Parathyroid adenoma (tissue), 2 donors: ENCODE measurements at regions not wholly inside any gene's neighbourhood (a gene's known extent, or its start where the extent isn't known, plus 50 kb on each side); places are given as distances from the start of the nearest gene placed in this dataset.

Experiments
- H2AFZ ChIP-seq: fragments of 300-600 bp; sonication (generic); one replicate; pipeline ENCODE4 v1.7.0; 2017; ENCODE audit warnings: antibody characterized with exemption, mild to moderate bottlenecking
- H3K27ac ChIP-seq: fragments of 300-600 bp; sonication (generic); one replicate; pipeline ENCODE4 v1.7.0; 2017
- H3K27me3 ChIP-seq: fragments of 300-600 bp; sonication (generic); one replicate; pipeline ENCODE4 v1.7.0; 2017; ENCODE audit warnings: low read length; ENCODE audit not compliant: control insufficient read depth, insufficient read depth
- H3K36me3 ChIP-seq: fragments of 300-600 bp; sonication (generic); one replicate; pipeline ENCODE4 v1.7.0; 2017; ENCODE audit warnings: low read length; ENCODE audit not compliant: control insufficient read depth, insufficient read depth
- H3K4me1 ChIP-seq: fragments of 300-600 bp; sonication (generic); one replicate; pipeline ENCODE4 v1.7.0; 2017; ENCODE audit warnings: control low read depth
- H3K4me2 ChIP-seq: fragments of 300-600 bp; sonication (generic); one replicate; pipeline ENCODE4 v1.7.0; 2017; ENCODE audit warnings: low read length
- H3K4me3 ChIP-seq: fragments of 300-600 bp; sonication (generic); one replicate; pipeline ENCODE4 v1.7.0; 2017; ENCODE audit warnings: low read depth, low read length
- H3K79me2 ChIP-seq: fragments of 300-600 bp; sonication (generic); one replicate; pipeline ENCODE4 v1.7.0; 2017; ENCODE audit warnings: control low read depth
- H3K9ac ChIP-seq: fragments of 300-600 bp; sonication (generic); one replicate; pipeline ENCODE4 v1.7.0; 2017; ENCODE audit warnings: mild to moderate bottlenecking
- H3K9me3 ChIP-seq: fragments of 300-600 bp; sonication (generic); one replicate; pipeline ENCODE4 v1.7.0; 2017; ENCODE audit warnings: low read length; ENCODE audit not compliant: control insufficient read depth
- TF ChIP-seq, protein P1 (sequence below): fragments of 300-600 bp; sonication (generic); IDR thresholded peaks from one replicate; pipeline ENCODE4 v1.7.0; 2017; ENCODE audit warnings: antibody characterized with exemption, mild to moderate bottlenecking
- donor health status: primary hyperparathyroidism.

DNA sequence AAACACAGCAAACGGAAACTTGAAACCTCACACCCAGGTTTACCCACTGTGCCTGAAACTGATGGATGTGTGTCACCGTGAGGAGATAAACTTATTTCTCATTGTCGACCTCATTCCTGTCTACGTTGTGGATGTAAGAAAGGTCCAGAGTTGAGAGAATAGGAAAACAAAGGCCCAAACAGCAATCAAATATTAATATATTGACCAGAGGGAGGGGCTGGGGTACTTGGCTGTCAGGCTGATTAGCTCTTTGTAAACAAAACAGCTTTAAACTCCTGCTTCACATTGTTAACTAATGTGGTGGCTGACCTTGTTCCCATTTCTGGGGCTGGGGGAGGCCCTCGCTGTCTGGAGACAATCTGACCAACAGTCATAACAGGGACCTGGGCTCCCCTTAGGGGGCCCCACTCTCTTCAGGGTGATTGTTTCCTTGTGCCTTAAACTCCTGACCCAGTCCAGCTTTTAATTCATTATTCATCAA lies 937.6 kb downstream of the MCTP2 start:
- H3K9ac ChIP-seq, result no peak overlapping the region
- H3K36me3 ChIP-seq, result no peaks in the 10 kb centered on the region
- TF ChIP-seq, protein P1, sequence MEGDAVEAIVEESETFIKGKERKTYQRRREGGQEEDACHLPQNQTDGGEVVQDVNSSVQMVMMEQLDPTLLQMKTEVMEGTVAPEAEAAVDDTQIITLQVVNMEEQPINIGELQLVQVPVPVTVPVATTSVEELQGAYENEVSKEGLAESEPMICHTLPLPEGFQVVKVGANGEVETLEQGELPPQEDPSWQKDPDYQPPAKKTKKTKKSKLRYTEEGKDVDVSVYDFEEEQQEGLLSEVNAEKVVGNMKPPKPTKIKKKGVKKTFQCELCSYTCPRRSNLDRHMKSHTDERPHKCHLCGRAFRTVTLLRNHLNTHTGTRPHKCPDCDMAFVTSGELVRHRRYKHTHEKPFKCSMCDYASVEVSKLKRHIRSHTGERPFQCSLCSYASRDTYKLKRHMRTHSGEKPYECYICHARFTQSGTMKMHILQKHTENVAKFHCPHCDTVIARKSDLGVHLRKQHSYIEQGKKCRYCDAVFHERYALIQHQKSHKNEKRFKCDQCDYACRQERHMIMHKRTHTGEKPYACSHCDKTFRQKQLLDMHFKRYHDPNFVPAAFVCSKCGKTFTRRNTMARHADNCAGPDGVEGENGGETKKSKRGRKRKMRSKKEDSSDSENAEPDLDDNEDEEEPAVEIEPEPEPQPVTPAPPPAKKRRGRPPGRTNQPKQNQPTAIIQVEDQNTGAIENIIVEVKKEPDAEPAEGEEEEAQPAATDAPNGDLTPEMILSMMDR, result no peak
- no peak overlapping the region for H3K4me3 ChIP-seq
- no peak overlapping the region for H3K27ac ChIP-seq
- no peaks in the 10 kb centered on the region for H3K27me3 ChIP-seq
- no peak overlapping the region for H2AFZ ChIP-seq
- no peaks in the 10 kb centered on the region for H3K79me2 ChIP-seq
- H3K9me3 ChIP-seq, result no peaks in the 10 kb centered on the region
- no peaks in the 10 kb centered on the region for H3K4me1 ChIP-seq
- no peak overlapping the region for H3K4me2 ChIP-seq

DNA sequence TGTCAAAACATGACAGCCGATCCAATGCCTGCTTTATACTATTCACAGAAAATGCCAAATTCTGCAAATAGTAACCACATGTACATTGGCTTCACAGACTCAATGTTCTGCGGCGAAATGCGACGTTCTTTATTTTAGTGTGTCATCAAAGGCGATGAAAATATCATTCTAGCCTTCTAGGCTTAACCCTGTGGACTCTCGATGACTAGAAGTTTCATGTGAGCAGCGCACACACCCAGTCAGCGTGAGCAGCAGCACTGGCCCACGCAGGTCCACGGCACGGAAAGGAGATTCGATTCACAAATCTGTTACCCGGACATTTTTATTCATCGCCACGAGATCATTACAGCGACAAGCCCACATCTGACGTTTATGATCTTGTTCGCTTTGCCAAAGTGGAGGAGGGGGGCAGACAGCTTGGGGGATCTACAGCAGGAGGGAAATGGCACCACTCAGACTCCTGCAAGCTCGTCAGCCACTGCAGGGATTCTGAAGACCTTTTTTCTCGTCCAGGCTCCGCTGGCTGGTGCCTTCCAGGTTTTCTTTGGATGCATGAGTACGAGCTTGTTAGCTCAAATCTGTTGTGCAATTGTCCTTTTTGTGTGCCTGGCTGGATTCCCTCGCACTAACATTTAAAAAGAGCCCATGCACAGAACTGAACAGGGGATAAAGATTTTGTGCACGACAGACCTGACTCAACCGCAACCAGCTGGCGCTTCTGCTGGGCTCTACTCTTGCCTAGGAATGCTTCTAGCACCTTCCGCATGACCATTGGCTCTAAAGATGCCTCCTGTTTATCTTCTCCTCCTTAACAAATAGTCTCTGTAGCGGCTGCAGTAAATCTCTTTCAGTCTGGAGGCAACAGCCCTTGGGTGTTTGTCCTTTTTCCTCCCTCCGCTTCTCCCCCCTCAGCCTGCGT lies 938.4 kb downstream of the MCTP2 start:
- Histone ChIP-seq H3K79me2 (no peaks in the 10 kb centered on the region), H3K4me1 (no peaks in the 10 kb centered on the region), H3K27ac (no peak overlapping the region), H3K4me3 (no peak overlapping the region), H3K27me3 (no peaks in the 10 kb centered on the region), H3K9ac (no peak overlapping the region), H3K4me2 (no peak overlapping the region), H3K36me3 (no peaks in the 10 kb centered on the region), H2AFZ (no peak overlapping the region), H3K9me3 (no peaks in the 10 kb centered on the region)
- TF ChIP-seq, protein P1, result no peak

GRCh38 chr15:95170561-95171380 lies 939.4 kb downstream of the MCTP2 start:
- Histone ChIP-seq H3K27ac (no peak overlapping the region), H3K9ac (no peak overlapping the region)

GRCh38 chr15:95171564-95171963 lies 940.2 kb downstream of the MCTP2 start:
- Histone ChIP-seq H3K4me1 (no peaks in the 10 kb centered on the region), H3K4me3 (no peak overlapping the region), H3K79me2 (no peaks in the 10 kb centered on the region), H3K9me3 (no peaks in the 10 kb centered on the region), H3K27ac (no peak overlapping the region), H3K36me3 (no peaks in the 10 kb centered on the region), H3K9ac (no peak overlapping the region), H3K27me3 (no peaks in the 10 kb centered on the region), H2AFZ (no peak overlapping the region), H3K4me2 (no peak overlapping the region)
- TF ChIP-seq, protein P1, result no peak

More at GRCh38 chr15:95170561-95171380, 939.4 kb downstream of the MCTP2 start:
- no peak overlapping the region for H3K4me3 ChIP-seq
- TF ChIP-seq, protein P1, result no peak
- no peaks in the 10 kb centered on the region for H3K9me3 ChIP-seq
- no peaks in the 10 kb centered on the region for H3K79me2 ChIP-seq
- no peaks in the 10 kb centered on the region for H3K27me3 ChIP-seq
- H3K4me1 ChIP-seq, result no peaks in the 10 kb centered on the region
- no peak overlapping the region for H3K4me2 ChIP-seq
- H3K36me3 ChIP-seq, result no peaks in the 10 kb centered on the region
- no peak overlapping the region for H2AFZ ChIP-seq
